Large intestine (tissue), 3 donors: ENCODE measurements at regions not wholly inside any gene's neighbourhood (a gene's known extent, or its start where the extent isn't known, plus 50 kb on each side); places are given as distances from the start of the nearest gene placed in this dataset.
"Not testable (repeated sequence)": the region's sequence is repeated elsewhere in the genome, so short reads cannot be mapped to it uniquely, and the experiment has no call there.

Experiments
- DNase-seq, 2 donors: peaks; one replicate each; pipeline versions ENCODE4 v3.0.0 to v3.0.0-alpha.2; 2013
- H3K27ac ChIP-seq: one replicate; pipeline ENCODE4 v1.5.1; 2013; ENCODE audit warnings: low read length
- H3K27me3 ChIP-seq: 2 replicates; pipeline ENCODE4 v1.6.1; 2013; ENCODE audit warnings: low read length; ENCODE audit not compliant: control insufficient read depth, insufficient read depth
- H3K36me3 ChIP-seq: 2 replicates; pipeline ENCODE4 v1.6.1; 2013; ENCODE audit warnings: low read length; ENCODE audit not compliant: control insufficient read depth, insufficient read depth
- H3K4me1 ChIP-seq: one replicate; pipeline ENCODE4 v1.6.1; 2013; ENCODE audit warnings: low read length; ENCODE audit not compliant: control insufficient read depth, insufficient read depth
- H3K4me3 ChIP-seq: one replicate; pipeline ENCODE4 v1.5.1; 2013; ENCODE audit warnings: low read length
- H3K9me3 ChIP-seq: one replicate; pipeline ENCODE4 v1.6.1; 2013; ENCODE audit warnings: mild to moderate bottlenecking, low read depth, low read length, moderate library complexity; ENCODE audit not compliant: control insufficient read depth
- WGBS: methylation state at CpG from one replicate; pipeline ENCODE4 v1.1.5; 2013; ENCODE audit warnings: low lambda C conversion rate; ENCODE audit not compliant: insufficient coverage; 5-methylcytosine and 5-hydroxymethylcytosine counted together

DNA sequence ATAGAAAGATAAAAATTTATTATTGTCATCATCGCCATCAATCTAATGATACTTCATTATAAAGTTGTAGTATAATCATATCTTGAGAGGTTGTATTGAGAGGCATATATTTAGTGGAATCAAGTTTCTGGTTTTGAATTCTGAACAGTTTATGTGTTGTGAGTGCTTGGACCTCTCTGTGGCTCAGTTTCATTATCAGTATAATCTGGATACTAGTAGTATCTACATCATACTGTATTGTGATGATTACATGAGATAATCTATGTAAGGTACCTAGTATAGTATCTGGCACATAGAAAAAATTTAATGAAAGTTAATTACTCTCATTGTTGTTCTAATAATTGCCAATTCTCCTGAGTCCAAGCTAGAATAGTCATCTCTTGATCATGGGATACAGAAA, 161.2 kb upstream of the UBQLN2 start:
- no peaks in the 10 kb centered on the region for H3K4me1 ChIP-seq
- DNase-seq, result no peak
- no peaks in the 10 kb centered on the region for H3K27me3 ChIP-seq
- no peak overlapping the region for H3K27ac ChIP-seq
- H3K4me3 ChIP-seq, result no peak overlapping the region
- no peaks in the 10 kb centered on the region for H3K9me3 ChIP-seq
- 100% methylated on average over 1 of the region's 1 CpG for WGBS
- H3K36me3 ChIP-seq, result no peaks in the 10 kb centered on the region

DNA sequence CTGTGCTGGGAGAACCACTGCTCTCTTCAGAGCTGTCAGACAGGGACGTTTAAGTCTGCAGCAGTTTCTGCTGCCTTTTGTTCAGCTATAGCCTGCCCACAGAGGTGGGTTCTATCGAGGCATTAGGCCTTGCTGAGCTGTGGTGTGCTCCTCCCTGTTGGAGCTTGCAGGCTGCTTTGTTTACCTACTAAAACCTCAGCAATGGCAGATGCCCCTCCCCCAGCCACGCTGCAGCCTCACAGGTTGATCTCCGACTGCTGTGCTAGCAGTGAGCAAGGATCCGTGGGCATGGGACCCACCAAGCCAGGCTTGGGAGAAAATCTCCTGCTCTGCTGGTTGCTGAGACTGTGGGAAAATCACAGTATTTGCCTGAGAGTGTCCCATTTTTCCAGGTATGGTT, 133.8 kb upstream of the UBQLN2 start:
- no peaks in the 10 kb centered on the region for H3K4me1 ChIP-seq
- H3K9me3 ChIP-seq, result no peaks in the 10 kb centered on the region
- WGBS, result no CpG with 5 or more reads among the region's 5 CpGs
- no peaks in the 10 kb centered on the region for H3K36me3 ChIP-seq
- H3K27me3 ChIP-seq, result no peaks in the 10 kb centered on the region
- H3K4me3 ChIP-seq, result no peak overlapping the region
- H3K27ac ChIP-seq, result no peak overlapping the region
- DNase-seq, result no peak

DNA sequence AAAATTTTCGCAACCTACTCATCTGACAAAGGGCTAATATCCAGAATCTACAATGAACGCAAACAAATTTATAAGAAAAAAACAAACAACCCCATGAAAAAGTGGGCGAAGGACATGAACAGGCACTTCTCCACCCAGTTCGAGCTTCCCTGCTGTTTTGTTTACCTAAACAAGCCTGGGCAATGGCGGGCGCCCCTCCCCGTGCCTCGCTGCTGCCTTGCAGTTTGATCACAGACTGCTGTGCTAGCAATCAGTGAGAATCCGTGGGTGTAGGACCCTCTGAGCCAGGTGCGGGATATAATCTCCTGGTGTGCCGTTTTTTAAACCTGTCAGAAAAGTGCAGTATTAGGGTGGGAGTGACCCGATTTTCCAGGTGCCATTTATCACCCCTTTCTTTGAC, 111.4 kb upstream of the UBQLN2 start:
- not testable (repeated sequence) for H3K27ac ChIP-seq, H3K36me3 ChIP-seq, DNase-seq, H3K9me3 ChIP-seq, H3K4me3 ChIP-seq, H3K4me1 ChIP-seq, H3K27me3 ChIP-seq
- WGBS, result no CpG with 5 or more reads among the region's 12 CpGs

DNA sequence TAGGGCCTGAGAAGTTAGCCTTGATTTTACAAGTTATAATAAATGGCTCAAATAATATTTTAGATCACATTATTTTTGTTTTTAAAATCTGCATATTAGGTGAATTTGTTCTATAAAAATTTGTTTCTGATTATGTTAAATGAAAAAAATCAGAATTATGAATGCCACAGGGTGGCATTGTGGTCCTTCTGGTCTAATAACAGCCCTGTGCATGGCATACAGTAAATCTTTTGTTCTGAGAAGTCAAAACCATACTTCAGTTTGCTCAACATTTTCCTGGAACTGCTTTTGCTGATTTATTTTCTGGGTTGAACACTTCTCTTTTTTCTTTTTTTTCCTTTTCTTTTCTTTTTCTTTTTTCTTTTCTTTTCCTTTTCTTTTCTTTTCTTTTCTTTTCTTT, 101.0 kb upstream of the UBQLN2 start:
- Histone ChIP-seq H3K4me3 (no peak overlapping the region), H3K27me3 (no peaks in the 10 kb centered on the region), H3K27ac (no peak overlapping the region), H3K9me3 (no peaks in the 10 kb centered on the region), H3K4me1 (no peaks in the 10 kb centered on the region), H3K36me3 (no peaks in the 10 kb centered on the region)
- no peak for DNase-seq

DNA sequence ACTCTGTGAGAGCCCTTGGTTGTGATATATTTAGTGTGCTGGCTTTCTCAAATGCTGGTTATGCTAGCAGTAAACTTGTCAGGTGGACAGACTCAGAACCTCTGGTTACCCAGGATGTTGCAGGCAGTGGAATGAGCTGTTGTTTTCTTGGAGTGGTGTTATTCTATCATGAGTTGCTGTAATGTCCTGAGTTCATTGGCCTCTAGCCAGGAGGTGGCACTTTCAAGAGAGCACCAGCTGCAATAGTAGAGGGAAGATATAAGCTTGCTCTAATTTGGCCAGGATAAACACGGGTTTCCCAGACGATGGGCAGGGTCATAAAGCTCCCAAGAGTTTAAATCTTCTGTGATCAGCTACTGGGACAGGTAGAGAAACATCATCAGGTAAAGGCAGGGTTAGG, 95.0 kb upstream of the UBQLN2 start:
- Histone ChIP-seq H3K27me3 (no peaks in the 10 kb centered on the region), H3K27ac (no peak overlapping the region), H3K4me1 (no peaks in the 10 kb centered on the region), H3K36me3 (no peaks in the 10 kb centered on the region), H3K9me3 (no peaks in the 10 kb centered on the region), H3K4me3 (no peak overlapping the region)
- WGBS, result no CpG with 5 or more reads among the region's 2 CpGs
- DNase-seq, result no peak

DNA sequence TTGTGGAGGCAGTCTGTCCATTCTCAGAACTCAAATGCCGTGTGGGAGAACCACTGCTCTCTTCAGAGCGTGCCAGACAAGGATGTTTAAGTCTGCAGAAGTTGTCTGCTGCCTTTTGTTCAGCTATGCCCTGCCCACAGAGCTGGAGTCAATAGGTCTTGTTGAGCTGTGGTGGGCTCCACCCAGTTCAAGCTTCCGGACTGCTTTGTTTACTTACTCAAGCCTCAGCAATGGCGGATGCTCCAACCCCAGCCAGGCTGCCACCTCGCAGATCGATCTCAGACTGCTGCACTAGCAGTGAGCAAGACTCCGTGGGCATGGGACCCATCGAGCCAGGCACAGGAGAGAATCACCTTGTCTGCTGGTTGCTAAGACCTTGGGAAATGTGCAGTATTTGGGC, 68.5 kb upstream of the UBQLN2 start:
- H3K4me3 ChIP-seq, H3K36me3 ChIP-seq, H3K27me3 ChIP-seq, H3K4me1 ChIP-seq, H3K9me3 ChIP-seq, H3K27ac ChIP-seq, DNase-seq: not testable (repeated sequence)
- WGBS, result no CpG with 5 or more reads among the region's 8 CpGs

DNA sequence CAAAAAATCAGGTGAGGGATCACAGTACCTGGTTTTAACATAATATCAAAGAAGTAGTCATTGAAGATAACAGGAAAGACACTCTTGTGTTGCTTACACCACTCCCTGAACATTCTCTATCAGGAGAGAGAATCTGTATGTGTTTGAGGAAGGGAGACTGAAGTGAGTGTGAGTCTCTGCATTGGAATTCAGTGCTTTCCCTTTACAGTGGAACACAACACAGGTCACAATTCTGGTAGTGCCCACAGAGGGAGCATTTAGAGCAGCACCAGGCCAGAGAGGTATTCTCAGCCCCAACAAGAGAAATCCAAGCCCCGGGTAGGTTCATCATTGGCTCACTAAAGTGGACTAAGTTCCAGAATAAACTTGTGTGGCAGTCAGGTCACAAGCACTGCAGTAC, 64.7 kb upstream of the UBQLN2 start:
- H3K4me3 ChIP-seq, result no peak overlapping the region
- no CpG with 5 or more reads among the region's 1 CpG for WGBS
- H3K4me1 ChIP-seq, result no peaks in the 10 kb centered on the region
- no peaks in the 10 kb centered on the region for H3K27me3 ChIP-seq
- DNase-seq, result no peak
- no peaks in the 10 kb centered on the region for H3K9me3 ChIP-seq
- no peaks in the 10 kb centered on the region for H3K36me3 ChIP-seq
- H3K27ac ChIP-seq, result no peak overlapping the region

DNA sequence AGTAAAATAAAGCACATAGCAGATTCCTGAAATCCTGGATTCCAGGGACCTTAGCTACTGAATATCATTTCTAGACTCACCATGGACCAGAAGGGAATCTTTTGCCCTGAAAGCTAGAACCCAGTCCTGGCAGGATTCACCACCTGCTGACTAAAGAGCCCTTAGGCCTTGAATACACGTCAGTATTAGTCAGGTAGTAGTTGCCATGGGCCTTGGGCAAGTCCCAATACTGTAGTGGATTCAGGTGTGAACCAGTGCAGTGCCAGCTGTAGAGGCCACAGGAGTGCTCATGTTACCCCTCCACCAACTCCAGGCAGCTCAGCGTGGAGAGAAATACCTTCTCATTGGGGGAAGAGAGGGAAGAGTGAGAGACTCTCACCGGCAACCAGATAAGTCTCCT, 64.1 kb upstream of the UBQLN2 start:
- no peaks in the 10 kb centered on the region for H3K4me1 ChIP-seq
- H3K27me3 ChIP-seq, result no peaks in the 10 kb centered on the region
- no CpG with 5 or more reads among the region's 3 CpGs for WGBS
- no peak overlapping the region for H3K27ac ChIP-seq
- H3K36me3 ChIP-seq, result no peaks in the 10 kb centered on the region
- no peak overlapping the region for H3K4me3 ChIP-seq
- H3K9me3 ChIP-seq, result no peaks in the 10 kb centered on the region
- DNase-seq, result no peak

DNA sequence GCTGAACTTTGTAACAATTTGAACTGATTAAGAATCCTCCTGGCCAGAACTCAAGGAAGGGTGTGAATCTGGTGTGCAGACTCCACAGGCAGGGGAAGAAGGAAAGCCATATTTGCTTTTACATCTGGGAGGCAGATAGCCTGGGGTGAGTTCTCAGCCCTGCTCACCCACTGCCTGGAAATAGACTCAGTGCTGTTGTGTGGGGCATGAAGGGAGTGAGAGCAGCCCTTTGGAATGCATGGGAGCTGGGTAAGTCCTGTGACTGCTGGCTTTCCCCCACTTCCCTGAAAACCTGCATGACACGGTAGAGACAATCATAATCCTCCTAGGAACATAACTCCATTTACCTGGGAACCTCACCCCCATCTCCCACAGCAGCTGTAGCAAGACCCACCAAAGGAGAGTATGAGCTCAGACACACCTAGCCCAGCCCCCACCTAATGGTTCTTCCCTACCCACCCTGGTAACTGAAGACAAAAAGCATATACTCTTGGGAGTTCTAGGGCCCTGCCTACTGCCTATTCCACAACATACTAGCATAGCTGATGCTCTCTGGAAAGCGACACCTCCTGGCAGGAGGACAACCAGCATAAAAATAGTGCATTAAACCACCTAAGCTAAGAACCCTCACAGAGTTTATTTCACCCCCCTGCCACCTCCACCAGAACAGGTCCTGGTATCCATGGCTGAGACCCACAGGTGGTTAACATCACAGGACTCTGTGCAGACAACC, 59.3 kb upstream of the UBQLN2 start:
- no CpG with 5 or more reads among the region's 2 CpGs for WGBS
- no peaks in the 10 kb centered on the region for H3K9me3 ChIP-seq
- H3K27me3 ChIP-seq, result no peaks in the 10 kb centered on the region
- no peaks in the 10 kb centered on the region for H3K4me1 ChIP-seq
- no peak for DNase-seq
- H3K27ac ChIP-seq, result no peak overlapping the region
- H3K36me3 ChIP-seq, result no peaks in the 10 kb centered on the region
- H3K4me3 ChIP-seq, result no peak overlapping the region

DNA sequence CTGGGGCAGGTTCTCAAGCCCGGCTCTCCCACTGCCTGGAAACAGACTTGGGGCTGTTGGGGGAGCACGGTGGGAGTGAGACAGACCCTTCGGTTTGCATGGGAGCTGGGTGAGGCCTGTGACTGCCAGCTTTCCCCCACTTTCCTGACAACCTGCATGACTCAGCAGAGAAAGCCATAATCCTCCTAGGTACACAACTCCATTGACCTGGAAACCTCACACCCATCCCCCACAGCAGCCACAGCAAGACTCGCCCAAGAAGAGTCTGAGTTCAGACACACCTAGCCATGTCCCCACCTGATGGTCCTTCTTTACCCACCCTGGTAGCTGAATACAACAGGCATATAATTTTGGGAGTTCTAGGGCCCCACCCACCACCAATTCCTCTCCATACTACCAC, 57.6 kb upstream of the UBQLN2 start:
- no peak for DNase-seq
- no CpG with 5 or more reads among the region's 4 CpGs for WGBS

More for the DNA sequence above, 57.6 kb upstream of the UBQLN2 start:
- H3K4me3 ChIP-seq, result no peak overlapping the region
- H3K9me3 ChIP-seq, result no peaks in the 10 kb centered on the region
- H3K27me3 ChIP-seq, result no peaks in the 10 kb centered on the region
- no peaks in the 10 kb centered on the region for H3K36me3 ChIP-seq
- H3K27ac ChIP-seq, result no peak overlapping the region
- no peaks in the 10 kb centered on the region for H3K4me1 ChIP-seq
